ENCODE measurements at regions not wholly inside any gene's neighbourhood (a gene's known extent, or its start where the extent isn't known, plus 50 kb on each side); places are given as distances from the start of the nearest gene placed in this dataset.

GRCh38 chr4:95674521-95674981, 125.8 kb upstream of the UNC5C start (continued):
- TF ChIP-seq ZNF513 (tag by site-specific recombination; IDR thresholded peaks at IDR 0.05), result no peak

GRCh38 chr4:95672811-95673210, 124.0 kb upstream of the UNC5C start:
- POLR2A ChIA-PET, result no interaction called here
- Histone ChIP-seq H3K4me1 (ENCODE audit: control insufficient read depth, insufficient read depth, low read length) (no peaks in the 10 kb centered on the region), H3K4me3 (ENCODE audit: low read depth, low read length) (no peak overlapping the region), H3K27ac (ENCODE audit: extremely low read depth, low read depth, low read length) (no peak overlapping the region), H3K36me3 (ENCODE audit: control insufficient read depth in 2 of 2, insufficient read depth in 1 of 2, low read length in 2 of 2) (no peaks in the 10 kb centered on the region), H3K9me3 (ENCODE audit: control insufficient read depth, insufficient read depth, low read depth, low read length) (no peaks in the 10 kb centered on the region)
- CTCF ChIA-PET, result interaction anchor here (0.6 kb wide), 1 partner anchor 1864 kb away, joined by 3 read pairs; no protein-coding TSS in a partner anchor
- TF ChIP-seq ZNF16 (tag by site-specific recombination; IDR thresholded peaks at IDR 0.05; ENCODE audit: low read depth), result no peak
- TF ChIP-seq ZNF660 (tag by site-specific recombination; IDR thresholded peaks at IDR 0.05), result no peak
- TF ChIP-seq ZNF654 (tag by site-specific recombination; IDR thresholded peaks at IDR 0.05; ENCODE audit: low read depth), result no peak
- TF ChIP-seq GFI1B (tag by site-specific recombination; IDR thresholded peaks at IDR 0.05), result no peak
- no peak for TF ChIP-seq ZNF830 (tag by site-specific recombination; IDR thresholded peaks at IDR 0.05; ENCODE audit: low read depth)
- TF ChIP-seq GLI4 (tag by site-specific recombination; IDR thresholded peaks at IDR 0.05), result no peak
- TF ChIP-seq ZNF362 (tag by site-specific recombination; IDR thresholded peaks at IDR 0.05), result no peak
- no peak for TF ChIP-seq ZNF132 (tag by site-specific recombination; IDR thresholded peaks at IDR 0.05; ENCODE audit: borderline replicate concordance)
- TF ChIP-seq REPIN1 (tag by site-specific recombination; IDR thresholded peaks at IDR 0.05; ENCODE audit: low read depth), result no peak
- TF ChIP-seq ZNF747 (tag by site-specific recombination; IDR thresholded peaks at IDR 0.05), result no peak

- no peak for TF ChIP-seq KLF9 (tag by site-specific recombination; IDR thresholded peaks at IDR 0.05; ENCODE audit: low read depth)
- TF ChIP-seq KLF10 (tag by site-specific recombination; IDR thresholded peaks at IDR 0.05), result no peak
- TF ChIP-seq ZNF311 (tag by site-specific recombination; IDR thresholded peaks at IDR 0.05; ENCODE audit: borderline replicate concordance), result no peak
- TF ChIP-seq SALL2 (tag by site-specific recombination; IDR thresholded peaks at IDR 0.05; ENCODE audit: borderline replicate concordance), result no peak
- TF ChIP-seq ZNF350 (tag by site-specific recombination; IDR thresholded peaks at IDR 0.05), result no peak
- no peak overlapping the region for H3K27ac ChIP-seq (ENCODE audit: extremely low read depth, low read depth, low read length)
- H3K36me3 ChIP-seq (ENCODE audit: control insufficient read depth in 2 of 2, insufficient read depth in 1 of 2, low read length in 2 of 2), result no peaks in the 10 kb centered on the region
- no peaks in the 10 kb centered on the region for H3K4me1 ChIP-seq (ENCODE audit: control insufficient read depth, insufficient read depth, low read length)
- H3K4me3 ChIP-seq (ENCODE audit: low read depth, low read length), result no peak overlapping the region
- no peaks in the 10 kb centered on the region for H3K9me3 ChIP-seq (ENCODE audit: control insufficient read depth, insufficient read depth, low read depth, low read length)
- ChIA-PET CTCF (no interaction called here), POLR2A (no interaction called here)
These were observed 111.9 kb upstream of the UNC5C start for GRCh38 chr4:95660719-95661118.

GRCh38 chr4:95651891-95652290, 103.1 kb upstream of the UNC5C start:
- Histone ChIP-seq H3K4me3 (ENCODE audit: low read depth, low read length) (no peak overlapping the region), H3K4me1 (ENCODE audit: control insufficient read depth, insufficient read depth, low read length) (no peaks in the 10 kb centered on the region), H3K36me3 (ENCODE audit: control insufficient read depth in 2 of 2, insufficient read depth in 1 of 2, low read length in 2 of 2) (no peaks in the 10 kb centered on the region), H3K9me3 (ENCODE audit: control insufficient read depth, insufficient read depth, low read depth, low read length) (no peaks in the 10 kb centered on the region), H3K27ac (ENCODE audit: extremely low read depth, low read depth, low read length) (no peak overlapping the region)
- TF ChIP-seq YY2 (tag by site-specific recombination; IDR thresholded peaks at IDR 0.05), result no peak
- TF ChIP-seq ZNF350 (tag by site-specific recombination; IDR thresholded peaks at IDR 0.05), result no peak
- no peak for TF ChIP-seq ZNF707 (tag by site-specific recombination; IDR thresholded peaks at IDR 0.05)
- no peak for TF ChIP-seq MYNN (tag by site-specific recombination; IDR thresholded peaks at IDR 0.05; ENCODE audit: borderline replicate concordance)
- no peak for TF ChIP-seq ZNF792 (tag by site-specific recombination; IDR thresholded peaks at IDR 0.05)
- TF ChIP-seq ZNF354C (tag by site-specific recombination; IDR thresholded peaks at IDR 0.05; ENCODE audit: borderline replicate concordance, low read depth), result no peak
- TF ChIP-seq BCL11B (tag by site-specific recombination; IDR thresholded peaks at IDR 0.05; ENCODE audit: low read depth), result no peak
- TF ChIP-seq PRDM6 (tag by site-specific recombination; IDR thresholded peaks at IDR 0.05), result no peak
- no peak for TF ChIP-seq TRIM28 (IDR thresholded peaks at IDR 0.05; ENCODE audit: borderline replicate concordance, low read length)
- TF ChIP-seq GLI4 (tag by site-specific recombination; IDR thresholded peaks at IDR 0.05), result no peak
- TF ChIP-seq ZNF112 (tag by site-specific recombination; IDR thresholded peaks at IDR 0.05), result no peak
- TF ChIP-seq ZNF558 (tag by site-specific recombination; IDR thresholded peaks at IDR 0.05), result no peak
- POLR2A ChIA-PET, result no interaction called here
- CTCF ChIA-PET, result interaction anchor here (0.8 kb wide), 1 partner anchor 10 kb away, joined by 5 read pairs; no protein-coding TSS in a partner anchor

Measured in HEK293 (cell line).